HCT116 (cell line): ENCODE measurements at regions not wholly inside any gene's neighbourhood (a gene's known extent, or its start where the extent isn't known, plus 50 kb on each side); places are given as distances from the start of the nearest gene placed in this dataset.

ENCODE experiments used
- ATAC-seq: fragments of 200-7000 bp; cut with Tn5 transposase; 2 replicates; pipeline ENCODE4 v1.9.1; 2020; ENCODE audit warnings: mild to moderate bottlenecking, moderate library complexity
- BruUV-seq: library from RNA; stranded (reverse); fragments of 400-500 nt; replicated peaks from 2 replicates; lab custom pipeline; 2021; lab: Mats Ljungman, UMichigan
- CTCF ChIA-PET: fragments of 300-600 bp; sonication (Branson Sonifier 250); formaldehyde crosslinking; loops from one replicate; lab custom pipeline; 2021; ENCODE audit warnings: antibody characterized with exemption; lab: Charles Lee
- POLR2A ChIA-PET: fragments of 300-600, 350-600 bp; sonication (Branson Sonifier 250); formaldehyde crosslinking; loops from one replicate; lab custom pipeline; 2021; ENCODE audit warnings: antibody characterized with exemption; lab: Charles Lee
- RAD21 ChIA-PET, 2 experiments: fragments of 300-600 bp; sonication (Branson Sonifier 250); formaldehyde crosslinking; loops; one replicate each; lab custom pipeline; 2023; ENCODE audit warnings: low total read pairs in 2 of 2; ENCODE audit not compliant: uncharacterized antibody in 2 of 2, unreplicated experiment in 2 of 2, low non-redundant PET in 1 of 2; lab: Charles Lee
- DNase-seq: peaks from one replicate; pipeline ENCODE4 v3.0.0-alpha.2; 2010; ENCODE audit warnings: low read depth, low spot score
- H2AFZ ChIP-seq: fragments of 200-600 bp; shearing (Covaris generic), sonication (generic); 2 replicates; pipeline ENCODE4 v1.6.1; 2017; ENCODE audit warnings: low read depth, mixed run types, mixed read lengths, antibody characterized with exemption, low read length; ENCODE audit not compliant: poor library complexity, severe bottlenecking
- H3K27ac ChIP-seq: 2 replicates; pipeline ENCODE4 v1.5.1; 2012; ENCODE audit warnings: low read depth, low read length
- H3K27me3 ChIP-seq: fragments of 200-600 bp; sonication (generic); 2 replicates; pipeline ENCODE4 v1.6.1; 2016; ENCODE audit warnings: mixed run types, low read length, mixed read lengths; ENCODE audit not compliant: insufficient read depth
- H3K36me3 ChIP-seq, 2 experiments: fragments of 200-500 bp in 1 of 2; fragments of 200-600 bp in 1 of 2; sonication (Bioruptor generic) in 1 of 2; sonication (generic) in 1 of 2; 2 replicates each; pipeline versions ENCODE4 v1.5.1 to v1.6.1; 2014 to 2016; ENCODE audit warnings: low read length in 2 of 2, inconsistent platforms in 1 of 2, mixed read lengths in 1 of 2, mixed run types in 1 of 2; ENCODE audit not compliant: insufficient read depth in 2 of 2, control insufficient read depth in 1 of 2
- H3K4me1 ChIP-seq, 2 experiments: fragments of 200-600 bp in 1 of 2; sonication (generic) in 1 of 2; 2 replicates each; pipeline versions ENCODE4 v1.5.1 to v1.6.1; 2012 to 2017; ENCODE audit warnings: low read length in 2 of 2, inconsistent platforms in 1 of 2, mild to moderate bottlenecking in 1 of 2, mixed read lengths in 1 of 2, mixed run types in 1 of 2, moderate library complexity in 1 of 2; ENCODE audit not compliant: insufficient read depth in 2 of 2, control insufficient read depth in 1 of 2
- H3K4me2 ChIP-seq: fragments of 200-600 bp; sonication (generic); 2 replicates; pipeline ENCODE4 v1.6.1; 2017; ENCODE audit warnings: mixed run types, low read length, mixed read lengths
- H3K4me3 ChIP-seq, 2 experiments: fragments of 200-600 bp in 1 of 2; sonication (generic) in 1 of 2; replicated peaks in 1 of 2; 2 replicates each; pipeline ENCODE4 v1.5.1; 2011 to 2016; ENCODE audit warnings: low read length in 2 of 2, control low read depth in 1 of 2, low read depth in 1 of 2, mild to moderate bottlenecking in 1 of 2, mixed read lengths in 1 of 2, mixed run types in 1 of 2
- H3K79me2 ChIP-seq: fragments of 200-600 bp; sonication (generic); 2 replicates; pipeline ENCODE4 v1.6.1; 2017; ENCODE audit warnings: mild to moderate bottlenecking, mixed run types, low read length, moderate library complexity, mixed read lengths; ENCODE audit not compliant: insufficient read depth
- H3K9ac ChIP-seq: fragments of 200-600 bp; sonication (generic); 2 replicates; pipeline ENCODE4 v1.6.1; 2016; ENCODE audit warnings: low read length, mixed read lengths
- H3K9me2 ChIP-seq: fragments of 200-600 bp; sonication (generic), shearing (Covaris generic); 2 replicates; pipeline ENCODE4 v1.6.1; 2017; ENCODE audit warnings: mixed run types, mild to moderate bottlenecking, moderate library complexity; ENCODE audit not compliant: insufficient read depth
- H3K9me3 ChIP-seq, 2 experiments: fragments of 200-500 bp in 1 of 2; fragments of 200-600 bp in 1 of 2; sonication (Bioruptor generic) in 1 of 2; sonication (generic) in 1 of 2; 2 replicates each; pipeline ENCODE4 v1.6.1; 2014 to 2017; ENCODE audit warnings: low read length in 2 of 2, mixed read lengths in 2 of 2, inconsistent platforms in 1 of 2, low read depth in 1 of 2, mild to moderate bottlenecking in 1 of 2, mixed run types in 1 of 2, moderate library complexity in 1 of 2; ENCODE audit not compliant: control insufficient read depth in 1 of 2, insufficient read depth in 1 of 2
- H4K20me1 ChIP-seq: fragments of 200-600 bp; sonication (generic), shearing (Covaris generic); 2 replicates; pipeline ENCODE4 v1.6.1; 2017; ENCODE audit warnings: mixed run types, mild to moderate bottlenecking, moderate library complexity; ENCODE audit not compliant: insufficient read depth
- CBX3 ChIP-seq: IDR thresholded peaks from 2 replicates; pipeline ENCODE4 v1.6.1; 2012; ENCODE audit warnings: low read depth
- EGR1 ChIP-seq: IDR thresholded peaks from 2 replicates; pipeline ENCODE4 v1.6.1; 2012; ENCODE audit warnings: low read depth
- ELF1 ChIP-seq: IDR thresholded peaks from 2 replicates; pipeline ENCODE4 v1.6.1; 2012; ENCODE audit warnings: low read depth, borderline replicate concordance
- EZH2 ChIP-seq: fragments of 200-600 bp; sonication (generic); IDR thresholded peaks from 2 replicates; pipeline ENCODE4 v1.6.1; 2017; ENCODE audit warnings: antibody characterized with exemption, mixed run types
- FOSL1 ChIP-seq: IDR thresholded peaks from 2 replicates; pipeline ENCODE4 v1.6.1; 2012; ENCODE audit warnings: low read depth
- JUND ChIP-seq: IDR thresholded peaks from 2 replicates; pipeline ENCODE4 v1.6.1; 2012
- POLR2A ChIP-seq: IDR thresholded peaks from 2 replicates; pipeline ENCODE4 v1.7.0; 2011; ENCODE audit warnings: borderline replicate concordance; ENCODE audit not compliant: insufficient read depth, insufficient read length; ENCODE audit errors: extremely low read depth
- SIN3A ChIP-seq: IDR thresholded peaks from 2 replicates; pipeline ENCODE4 v1.6.1; 2012; ENCODE audit warnings: low read depth
- SP1 ChIP-seq: IDR thresholded peaks from 2 replicates; pipeline ENCODE4 v1.6.1; 2012; ENCODE audit warnings: low read depth
- SRF ChIP-seq: IDR thresholded peaks from 2 replicates; pipeline ENCODE4 v1.6.1; 2012; ENCODE audit warnings: low read depth
- TCF7L2 ChIP-seq: IDR thresholded peaks from 2 replicates; pipeline ENCODE4 v1.7.0; 2011; ENCODE audit warnings: borderline replicate concordance, inconsistent platforms; ENCODE audit not compliant: insufficient read depth, insufficient read length; ENCODE audit errors: extremely low read depth
- ZFX ChIP-seq: fragments of 450-650 bp; IDR thresholded peaks from 2 replicates; pipeline ENCODE4 v1.6.1; 2017
- ZNF274 ChIP-seq: fragments of 200-500 bp; sonication (Bioruptor generic); IDR thresholded peaks from 2 replicates; pipeline ENCODE4 v1.6.1; 2014; ENCODE audit warnings: mild to moderate bottlenecking, low read depth, low read length, inconsistent platforms
- intact Hi-C: fragments of 100-400 bp; cut with micrococcal nuclease; formaldehyde crosslinking; loops from 2 replicates; pipeline ENCODE4 v1.10.0; 2022

DNA sequence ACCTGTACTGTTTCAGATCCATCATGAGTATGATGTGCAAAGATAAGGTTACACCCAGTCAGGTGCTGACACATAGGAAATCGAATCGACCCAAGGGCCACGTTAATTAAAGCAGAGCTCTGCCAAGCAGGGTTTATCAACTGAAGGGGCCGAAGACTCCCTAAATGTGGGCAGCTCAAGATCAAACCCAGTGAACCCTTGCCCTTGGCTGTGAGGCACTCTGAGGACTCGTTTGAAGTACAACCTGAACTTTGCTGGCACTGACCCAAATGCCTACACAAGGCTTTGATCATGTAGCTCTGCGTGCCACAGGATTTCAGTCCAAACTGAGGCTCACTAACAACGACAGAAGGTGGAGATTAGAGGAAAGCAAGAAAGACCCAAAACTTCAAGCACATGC is 352.1 kb downstream of the MTX2 start:
- ChIA-PET CTCF (interaction anchor here (1.3 kb wide), 1 partner anchor 494 kb away, joined by 4 read pairs; no protein-coding TSS in a partner anchor), POLR2A (no interaction called here), RAD21 (interaction anchor here in 1 of 2 experiments (0.6 to 1.7 kb wide), 2 partner anchors 17 to 108 kb away, joined by 3 to 7 read pairs; no protein-coding TSS in a partner anchor)
- Histone ChIP-seq H3K4me1 (peaks cover 12 to 19% of the 10 kb centered on the region in 2 experiments; a peak in 3 of 4 replicates), H3K36me3 (no peaks in the 10 kb centered on the region), H3K27ac (no peak overlapping the region), H3K79me2 (no peaks in the 10 kb centered on the region), H3K27me3 (no peaks in the 10 kb centered on the region), H3K9ac (no peak overlapping the region), H3K4me2 (peak overlapping the region; percentile 39), H4K20me1 (no peaks in the 10 kb centered on the region), H3K4me3 (no peak overlapping the region), H3K9me3 (no peaks in the 10 kb centered on the region), H2AFZ (no peak overlapping the region), H3K9me2 (no peaks in the 10 kb centered on the region)
- TF ChIP-seq FOSL1 = no peak
- no peak for TF ChIP-seq CBX3
- TF ChIP-seq JUND = 0 out of 2 replicates have a peak, but pooled peaks have one; percentile 5
- no peak for TF ChIP-seq EGR1
- TF ChIP-seq TCF7L2 = peak; percentile 96
- TF ChIP-seq SP1 = 0 out of 2 replicates have a peak, but pooled peaks have one; percentile 10
- intact Hi-C loops = no loop called here
- no TSS peak for BruUV-seq
- ATAC-seq (peak; percentile 94), DNase-seq (peak; percentile 67)

DNA sequence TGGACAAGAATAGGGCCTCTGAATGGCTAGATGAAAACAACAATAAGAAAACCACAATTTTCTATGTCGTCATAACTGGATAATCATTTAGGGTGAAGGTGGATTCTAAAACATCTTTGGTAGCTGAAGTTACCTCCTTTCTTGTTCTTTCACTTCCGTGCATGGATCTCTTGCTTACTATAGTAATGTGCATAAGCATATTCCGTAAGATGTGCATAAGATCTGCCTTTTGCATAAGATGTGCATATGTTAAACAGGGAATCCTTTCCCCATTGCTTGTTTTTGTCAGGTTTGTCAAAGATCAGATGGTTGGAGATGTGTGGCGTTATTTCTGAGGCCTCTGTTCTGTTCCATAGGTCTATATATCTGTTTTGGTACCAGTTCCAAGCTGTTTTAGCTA is 353.6 kb downstream of the MTX2 start:
- Histone ChIP-seq H3K27me3 (no peaks in the 10 kb centered on the region), H2AFZ (no peak overlapping the region), H3K27ac (no peak overlapping the region)
- ChIA-PET POLR2A (no interaction called here), CTCF (no interaction called here)
- TF ChIP-seq FOSL1 = no peak
- no peak for TF ChIP-seq ZNF274
- no peak for TF ChIP-seq POLR2A
- TF ChIP-seq EZH2 = no peak
- no peak for TF ChIP-seq ZFX
- TF ChIP-seq SIN3A = no peak
- TF ChIP-seq ELF1 = no peak
- no peak for TF ChIP-seq SRF
- no peak for TF ChIP-seq JUND
- no peak for TF ChIP-seq EGR1
- TF ChIP-seq, all 23 proteins: peak for 0
- H3K9me2 ChIP-seq = no peaks in the 10 kb centered on the region
- no peak for ATAC-seq
- H3K4me2 ChIP-seq = no peak overlapping the region
- H3K36me3 ChIP-seq = no peaks in the 10 kb centered on the region
- no peaks in the 10 kb centered on the region for H4K20me1 ChIP-seq
- no TSS peak for BruUV-seq
- no peaks in the 10 kb centered on the region for H3K79me2 ChIP-seq
- peaks cover 12 to 24% of the 10 kb centered on the region in 2 experiments; a peak in 3 of 4 replicates for H3K4me1 ChIP-seq
- RAD21 ChIA-PET = interaction anchor here in 1 of 2 experiments (0.6 to 1.7 kb wide), 2 partner anchors 15 to 45 kb away, joined by 3 to 7 read pairs; no protein-coding TSS in a partner anchor
- intact Hi-C loops = no loop called here
- H3K9ac ChIP-seq = no peak overlapping the region
- no peak overlapping the region for H3K4me3 ChIP-seq
- no peaks in the 10 kb centered on the region for H3K9me3 ChIP-seq
- DNase-seq = no peak
